ENCODE measurements at regions not wholly inside any gene's neighbourhood (a gene's known extent, or its start where the extent isn't known, plus 50 kb on each side); places are given as distances from the start of the nearest gene placed in this dataset.

DNA sequence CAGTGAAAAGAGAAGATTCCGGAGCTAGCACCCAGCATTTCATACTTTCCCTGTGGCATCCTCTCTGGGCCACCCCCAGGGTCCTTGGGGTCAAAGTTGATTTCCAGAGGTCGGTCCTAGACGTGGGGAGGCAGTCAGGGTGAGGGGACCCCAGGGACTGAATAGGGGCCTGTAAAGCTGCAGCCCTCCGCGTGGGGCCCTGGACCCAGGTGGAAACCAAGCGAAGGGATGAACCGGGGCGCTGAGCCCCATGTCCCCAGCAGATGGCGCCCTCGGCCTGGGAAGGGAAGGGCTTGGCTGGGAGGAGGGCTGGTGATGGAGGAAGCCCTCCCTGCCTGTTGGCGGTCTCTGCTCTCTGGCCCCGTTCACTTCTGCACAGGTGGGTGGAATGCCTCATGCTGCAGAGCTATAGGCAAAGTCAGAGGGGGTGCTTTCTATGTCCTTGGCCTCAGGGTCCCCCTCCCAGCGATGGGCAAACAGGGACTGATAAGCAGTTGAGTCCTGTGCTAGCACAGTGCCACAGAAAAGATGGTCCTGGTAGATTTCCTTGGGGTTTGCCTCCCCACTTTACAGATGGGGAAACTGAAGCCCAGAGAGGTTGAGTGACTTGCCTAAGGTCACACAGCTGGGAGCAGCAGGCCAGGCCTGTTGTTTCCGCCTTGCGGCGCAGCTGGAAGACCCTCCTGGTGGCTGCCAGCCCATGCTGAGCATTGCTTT is 163.4 kb upstream of the CIBAR2 start:
- TF ChIP-seq, protein P1, sequence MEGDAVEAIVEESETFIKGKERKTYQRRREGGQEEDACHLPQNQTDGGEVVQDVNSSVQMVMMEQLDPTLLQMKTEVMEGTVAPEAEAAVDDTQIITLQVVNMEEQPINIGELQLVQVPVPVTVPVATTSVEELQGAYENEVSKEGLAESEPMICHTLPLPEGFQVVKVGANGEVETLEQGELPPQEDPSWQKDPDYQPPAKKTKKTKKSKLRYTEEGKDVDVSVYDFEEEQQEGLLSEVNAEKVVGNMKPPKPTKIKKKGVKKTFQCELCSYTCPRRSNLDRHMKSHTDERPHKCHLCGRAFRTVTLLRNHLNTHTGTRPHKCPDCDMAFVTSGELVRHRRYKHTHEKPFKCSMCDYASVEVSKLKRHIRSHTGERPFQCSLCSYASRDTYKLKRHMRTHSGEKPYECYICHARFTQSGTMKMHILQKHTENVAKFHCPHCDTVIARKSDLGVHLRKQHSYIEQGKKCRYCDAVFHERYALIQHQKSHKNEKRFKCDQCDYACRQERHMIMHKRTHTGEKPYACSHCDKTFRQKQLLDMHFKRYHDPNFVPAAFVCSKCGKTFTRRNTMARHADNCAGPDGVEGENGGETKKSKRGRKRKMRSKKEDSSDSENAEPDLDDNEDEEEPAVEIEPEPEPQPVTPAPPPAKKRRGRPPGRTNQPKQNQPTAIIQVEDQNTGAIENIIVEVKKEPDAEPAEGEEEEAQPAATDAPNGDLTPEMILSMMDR (IDR thresholded peaks at IDR 0.05; ENCODE audit: low read depth, low read length), result peak; percentile 95
- Histone ChIP-seq H3K4me1 (ENCODE audit: low read depth) (peaks cover 12% of the 10 kb centered on the region), H3K36me3 (no peaks in the 10 kb centered on the region), H3K27ac (no peak overlapping the region), H3K9me3 (ENCODE audit: low read depth) (no peaks in the 10 kb centered on the region), H3K27me3 (no peaks in the 10 kb centered on the region), H3K4me3 (no peak overlapping the region)
- peak; percentile 69 to 76 for DNase-seq (ENCODE audit: low read depth in 1 of 2, low spot score in 1 of 2)

DNA sequence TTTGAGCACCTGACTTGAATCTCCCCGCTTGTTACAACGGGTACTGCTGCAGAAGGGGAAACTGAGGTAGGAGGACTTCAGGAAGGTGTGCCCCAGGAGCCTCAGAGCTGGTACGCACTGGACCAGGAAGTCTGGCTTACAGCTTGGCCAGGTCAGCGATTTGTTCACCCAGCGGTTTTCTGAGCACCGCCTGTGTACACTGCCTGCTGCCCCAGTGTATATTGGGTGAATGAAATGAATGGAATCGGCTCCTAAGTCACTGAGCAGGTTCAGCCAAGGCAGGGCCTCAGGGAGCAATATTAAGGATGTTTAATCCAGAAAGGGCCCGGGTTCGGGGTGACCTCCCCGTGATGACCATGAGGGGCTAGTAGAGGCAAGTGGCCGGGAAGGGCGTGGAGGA is 164.0 kb upstream of the CIBAR2 start:
- Histone ChIP-seq H3K27me3 (no peaks in the 10 kb centered on the region), H3K4me3 (no peak overlapping the region), H3K9me3 (ENCODE audit: low read depth) (no peaks in the 10 kb centered on the region), H3K36me3 (no peaks in the 10 kb centered on the region), H3K4me1 (ENCODE audit: low read depth) (peaks cover 17% of the 10 kb centered on the region), H3K27ac (no peak overlapping the region)
- no peak for DNase-seq (ENCODE audit: low read depth in 1 of 2, low spot score in 1 of 2)
- TF ChIP-seq, protein P1 (IDR thresholded peaks at IDR 0.05; ENCODE audit: low read depth, low read length), result no peak

DNA sequence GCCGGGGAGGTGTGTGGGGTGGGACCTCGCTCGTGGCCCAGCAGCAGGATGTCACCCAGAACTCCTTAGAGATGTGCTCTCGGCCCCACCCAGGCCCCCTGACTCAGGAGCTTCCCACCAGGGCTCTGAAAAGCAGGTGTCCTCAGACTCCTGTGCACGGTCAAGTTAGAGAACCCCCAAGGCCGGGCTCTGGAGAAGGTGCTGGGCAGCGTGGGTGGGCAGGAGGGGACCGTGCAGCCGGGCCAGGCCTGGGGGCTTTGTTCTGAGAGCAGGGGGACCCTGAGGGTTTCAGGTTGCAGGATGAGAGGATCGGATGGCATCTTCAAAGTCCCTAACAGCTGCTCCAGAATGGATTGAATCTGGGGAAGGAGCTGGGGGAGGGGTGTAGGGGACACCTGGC is 164.4 kb upstream of the CIBAR2 start:
- Histone ChIP-seq H3K4me1 (ENCODE audit: low read depth) (peaks cover 21% of the 10 kb centered on the region), H3K27ac (no peak overlapping the region), H3K27me3 (no peaks in the 10 kb centered on the region), H3K36me3 (no peaks in the 10 kb centered on the region), H3K9me3 (ENCODE audit: low read depth) (no peaks in the 10 kb centered on the region), H3K4me3 (no peak overlapping the region)
- DNase-seq (ENCODE audit: low read depth in 1 of 2, low spot score in 1 of 2), result no peak
- TF ChIP-seq, protein P1 (IDR thresholded peaks at IDR 0.05; ENCODE audit: low read depth, low read length), result no peak

DNA sequence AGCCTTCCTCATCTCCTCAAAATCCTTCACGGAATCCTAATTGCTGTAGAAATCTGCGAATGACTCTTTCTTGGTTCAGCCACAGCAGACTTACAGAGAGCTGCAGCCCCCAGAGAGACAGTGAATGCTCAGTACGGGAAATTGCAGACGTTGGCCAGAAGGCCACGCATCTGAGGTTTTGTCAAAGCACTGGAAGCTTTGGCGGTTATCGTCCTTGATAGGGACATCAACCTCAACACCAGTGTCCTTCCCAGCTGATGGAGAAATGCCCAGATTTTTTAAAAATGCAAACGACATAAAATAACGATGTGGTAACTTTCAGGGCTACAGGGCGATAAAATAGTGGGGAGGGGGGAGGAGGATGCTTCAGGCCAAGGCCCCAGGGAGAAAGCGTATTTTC is 166.6 kb upstream of the CIBAR2 start:
- Histone ChIP-seq H3K4me3 (no peak overlapping the region), H3K4me1 (ENCODE audit: low read depth) (peaks cover 21% of the 10 kb centered on the region), H3K36me3 (no peaks in the 10 kb centered on the region), H3K27ac (no peak overlapping the region), H3K27me3 (no peaks in the 10 kb centered on the region), H3K9me3 (ENCODE audit: low read depth) (no peaks in the 10 kb centered on the region)
- peak in 1 of 2 donors; percentile 27 for DNase-seq (ENCODE audit: low read depth in 1 of 2, low spot score in 1 of 2)
- TF ChIP-seq, protein P1 (IDR thresholded peaks at IDR 0.05; ENCODE audit: low read depth, low read length), result no peak

DNA sequence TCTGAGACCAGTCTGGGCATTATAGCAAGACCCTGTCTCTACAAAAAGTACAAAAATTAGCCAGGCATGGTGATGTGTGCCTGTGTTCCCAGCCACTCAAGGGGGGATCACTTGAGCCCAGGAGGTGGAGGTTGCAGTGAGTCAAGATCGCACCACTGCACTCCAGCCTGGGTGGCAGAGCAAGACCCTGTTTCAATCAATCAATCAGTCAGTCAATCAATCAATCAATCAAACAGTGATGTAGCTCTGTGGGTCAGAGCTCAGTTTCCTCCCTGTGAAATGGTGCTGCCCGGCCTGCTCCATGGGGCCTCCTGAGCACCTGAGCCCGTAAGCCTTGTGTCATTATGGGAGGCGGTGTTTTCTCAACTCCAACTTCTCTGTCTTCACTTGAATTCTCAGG is 167.1 kb upstream of the CIBAR2 start:
- DNase-seq (ENCODE audit: low read depth in 1 of 2, low spot score in 1 of 2), result no peak
- no peak overlapping the region for H3K4me3 ChIP-seq
- peaks cover 21% of the 10 kb centered on the region for H3K4me1 ChIP-seq (ENCODE audit: low read depth)
- H3K36me3 ChIP-seq, result no peaks in the 10 kb centered on the region
- no peaks in the 10 kb centered on the region for H3K9me3 ChIP-seq (ENCODE audit: low read depth)
- no peaks in the 10 kb centered on the region for H3K27me3 ChIP-seq
- TF ChIP-seq, protein P1 (IDR thresholded peaks at IDR 0.05; ENCODE audit: low read depth, low read length), result no peak
- H3K27ac ChIP-seq, result no peak overlapping the region
